ENCODE measurements at regions not wholly inside any gene's neighbourhood (a gene's known extent, or its start where the extent isn't known, plus 50 kb on each side); places are given as distances from the start of the nearest gene placed in this dataset.
"Not testable (repeated sequence)": the region's sequence is repeated elsewhere in the genome, so short reads cannot be mapped to it uniquely, and the experiment has no call there.

GRCh38 chr10:8803992-8804391, 749.5 kb downstream of the GATA3 start:
- no peaks in the 10 kb centered on the region for H3K36me3 Mint-ChIP-seq (ENCODE audit: low read depth)
- no peaks in the 10 kb centered on the region for H3K4me1 Mint-ChIP-seq (ENCODE audit: low read depth)
- H3K9me3 Mint-ChIP-seq, result peaks cover 47% of the 10 kb centered on the region
- H3K4me3 Mint-ChIP-seq, result no peak overlapping the region
- H3K27me3 Mint-ChIP-seq, result no peaks in the 10 kb centered on the region
- H3K27ac Mint-ChIP-seq, result no peak overlapping the region
- intact Hi-C loops (cut with micrococcal nuclease), result no loop called here

- Mint-ChIP-seq H3K4me1 (ENCODE audit: low read depth) (no peaks in the 10 kb centered on the region), H3K27me3 (no peaks in the 10 kb centered on the region), H3K9me3 (peaks cover 40% of the 10 kb centered on the region), H3K36me3 (ENCODE audit: low read depth) (no peaks in the 10 kb centered on the region), H3K4me3 (no peak overlapping the region), H3K27ac (no peak overlapping the region)
- intact Hi-C loops (cut with micrococcal nuclease), result no loop called here
These were observed 756.2 kb downstream of the GATA3 start for GRCh38 chr10:8810677-8811076.

- no peaks in the 10 kb centered on the region for H3K4me1 Mint-ChIP-seq (ENCODE audit: low read depth)
- H3K36me3 Mint-ChIP-seq (ENCODE audit: low read depth), result no peaks in the 10 kb centered on the region
- intact Hi-C loops (cut with micrococcal nuclease), result no loop called here
- no peak overlapping the region for H3K27ac Mint-ChIP-seq
- no peaks in the 10 kb centered on the region for H3K27me3 Mint-ChIP-seq
- H3K9me3 Mint-ChIP-seq, result peaks cover 35% of the 10 kb centered on the region
- H3K4me3 Mint-ChIP-seq, result no peak overlapping the region
These were observed 756.7 kb downstream of the GATA3 start for GRCh38 chr10:8811201-8811600.

- no peaks in the 10 kb centered on the region for H3K36me3 Mint-ChIP-seq (ENCODE audit: low read depth)
- no peak overlapping the region for H3K27ac Mint-ChIP-seq
- peaks cover 1% of the 10 kb centered on the region for H3K9me3 Mint-ChIP-seq
- intact Hi-C loops (cut with micrococcal nuclease), result no loop called here
- no peak overlapping the region for H3K4me3 Mint-ChIP-seq
- no peaks in the 10 kb centered on the region for H3K27me3 Mint-ChIP-seq
- H3K4me1 Mint-ChIP-seq (ENCODE audit: low read depth), result no peaks in the 10 kb centered on the region
These were observed 761.5 kb downstream of the GATA3 start for GRCh38 chr10:8815969-8816368.

GRCh38 chr10:8817299-8817698, 762.8 kb downstream of the GATA3 start:
- no peaks in the 10 kb centered on the region for H3K27me3 Mint-ChIP-seq
- no peaks in the 10 kb centered on the region for H3K36me3 Mint-ChIP-seq (ENCODE audit: low read depth)
- H3K9me3 Mint-ChIP-seq, result no peaks in the 10 kb centered on the region
- no peak overlapping the region for H3K4me3 Mint-ChIP-seq
- no peak overlapping the region for H3K27ac Mint-ChIP-seq
- H3K4me1 Mint-ChIP-seq (ENCODE audit: low read depth), result no peaks in the 10 kb centered on the region
- intact Hi-C loops (cut with micrococcal nuclease), result no loop called here

- no peak overlapping the region for H3K4me3 Mint-ChIP-seq
- H3K9me3 Mint-ChIP-seq, result no peaks in the 10 kb centered on the region
- H3K4me1 Mint-ChIP-seq (ENCODE audit: low read depth), result no peaks in the 10 kb centered on the region
- no peaks in the 10 kb centered on the region for H3K36me3 Mint-ChIP-seq (ENCODE audit: low read depth)
- no peaks in the 10 kb centered on the region for H3K27me3 Mint-ChIP-seq
- no peak overlapping the region for H3K27ac Mint-ChIP-seq
- intact Hi-C loops (cut with micrococcal nuclease), result no loop called here
These were observed 771.1 kb downstream of the GATA3 start for GRCh38 chr10:8825611-8826010.

GRCh38 chr10:8829592-8829991, 775.1 kb downstream of the GATA3 start:
- Mint-ChIP-seq H3K4me3 (no peak overlapping the region), H3K27ac (no peak overlapping the region), H3K9me3 (no peaks in the 10 kb centered on the region), H3K27me3 (no peaks in the 10 kb centered on the region), H3K4me1 (ENCODE audit: low read depth) (no peaks in the 10 kb centered on the region), H3K36me3 (ENCODE audit: low read depth) (no peaks in the 10 kb centered on the region)
- intact Hi-C loops (cut with micrococcal nuclease), result no loop called here

GRCh38 chr10:8830048-8830447, 775.6 kb downstream of the GATA3 start:
- intact Hi-C loops (cut with micrococcal nuclease), result no loop called here
- Mint-ChIP-seq H3K4me1 (ENCODE audit: low read depth) (no peaks in the 10 kb centered on the region), H3K27me3 (no peaks in the 10 kb centered on the region), H3K9me3 (no peaks in the 10 kb centered on the region), H3K27ac (no peak overlapping the region), H3K4me3 (no peak overlapping the region), H3K36me3 (ENCODE audit: low read depth) (no peaks in the 10 kb centered on the region)

GRCh38 chr10:8830876-8831275, 776.4 kb downstream of the GATA3 start:
- Mint-ChIP-seq H3K4me3 (no peak overlapping the region), H3K27me3 (no peaks in the 10 kb centered on the region), H3K36me3 (ENCODE audit: low read depth) (no peaks in the 10 kb centered on the region), H3K9me3 (no peaks in the 10 kb centered on the region), H3K4me1 (ENCODE audit: low read depth) (no peaks in the 10 kb centered on the region), H3K27ac (no peak overlapping the region)
- intact Hi-C loops (cut with micrococcal nuclease), result no loop called here

- intact Hi-C loops (cut with micrococcal nuclease), result no loop called here
- Mint-ChIP-seq H3K9me3 (peaks cover 8% of the 10 kb centered on the region), H3K4me3 (no peak overlapping the region), H3K27me3 (no peaks in the 10 kb centered on the region), H3K4me1 (ENCODE audit: low read depth) (no peaks in the 10 kb centered on the region), H3K36me3 (ENCODE audit: low read depth) (no peaks in the 10 kb centered on the region), H3K27ac (no peak overlapping the region)
These were observed 781.1 kb downstream of the GATA3 start for GRCh38 chr10:8835453-8836167.

GRCh38 chr10:8840356-8840755, 785.9 kb downstream of the GATA3 start:
- H3K27me3 Mint-ChIP-seq, result no peaks in the 10 kb centered on the region
- no peaks in the 10 kb centered on the region for H3K36me3 Mint-ChIP-seq (ENCODE audit: low read depth)
- peaks cover 17% of the 10 kb centered on the region for H3K9me3 Mint-ChIP-seq
- intact Hi-C loops (cut with micrococcal nuclease), result no loop called here
- no peaks in the 10 kb centered on the region for H3K4me1 Mint-ChIP-seq (ENCODE audit: low read depth)
- H3K4me3 Mint-ChIP-seq, result no peak overlapping the region
- no peak overlapping the region for H3K27ac Mint-ChIP-seq

GRCh38 chr10:8844141-8844540, 789.7 kb downstream of the GATA3 start:
- H3K4me1 Mint-ChIP-seq (ENCODE audit: low read depth), result no peaks in the 10 kb centered on the region
- H3K27ac Mint-ChIP-seq, result no peak overlapping the region
- no peak overlapping the region for H3K4me3 Mint-ChIP-seq
- no peaks in the 10 kb centered on the region for H3K36me3 Mint-ChIP-seq (ENCODE audit: low read depth)
- intact Hi-C loops (cut with micrococcal nuclease), result no loop called here
- no peaks in the 10 kb centered on the region for H3K27me3 Mint-ChIP-seq
- peaks cover 9% of the 10 kb centered on the region for H3K9me3 Mint-ChIP-seq

- Mint-ChIP-seq H3K27ac (no peak overlapping the region), H3K4me3 (no peak overlapping the region), H3K9me3 (no peaks in the 10 kb centered on the region), H3K4me1 (ENCODE audit: low read depth) (no peaks in the 10 kb centered on the region), H3K36me3 (ENCODE audit: low read depth) (no peaks in the 10 kb centered on the region), H3K27me3 (no peaks in the 10 kb centered on the region)
- intact Hi-C loops (cut with micrococcal nuclease), result no loop called here
These were observed 798.1 kb downstream of the GATA3 start for GRCh38 chr10:8852546-8852945.

GRCh38 chr10:8853048-8853447, 798.6 kb downstream of the GATA3 start:
- intact Hi-C loops (cut with micrococcal nuclease), result no loop called here
- Mint-ChIP-seq H3K4me3 (no peak overlapping the region), H3K27me3 (no peaks in the 10 kb centered on the region), H3K4me1 (ENCODE audit: low read depth) (no peaks in the 10 kb centered on the region), H3K9me3 (no peaks in the 10 kb centered on the region), H3K27ac (no peak overlapping the region), H3K36me3 (ENCODE audit: low read depth) (no peaks in the 10 kb centered on the region)

GRCh38 chr10:8868924-8869323, 814.4 kb downstream of the GATA3 start:
- H3K4me3 Mint-ChIP-seq; H3K27ac Mint-ChIP-seq; intact Hi-C loops (cut with micrococcal nuclease); H3K36me3 Mint-ChIP-seq (ENCODE audit: low read depth); H3K4me1 Mint-ChIP-seq (ENCODE audit: low read depth); H3K9me3 Mint-ChIP-seq; H3K27me3 Mint-ChIP-seq: not testable (repeated sequence)

All from dendritic cell treated with granulocyte-macrophage colony-stimulating factor and Interleukin-4, amounts not matched to agents 40 ng/mL and 50 ng/mL, for 4 days (primary cell).